ENCODE measurements at regions not wholly inside any gene's neighbourhood (a gene's known extent, or its start where the extent isn't known, plus 50 kb on each side); places are given as distances from the start of the nearest gene placed in this dataset.

GRCh38 chr6:140043762-140044378 lies 669.4 kb upstream of the CITED2 start:
- no peak overlapping the region for H3K27ac Mint-ChIP-seq
- H3K9me3 Mint-ChIP-seq: no peaks in the 10 kb centered on the region
- no peak overlapping the region for H3K4me3 Mint-ChIP-seq
- H3K4me1 Mint-ChIP-seq: no peaks in the 10 kb centered on the region
- DNase-seq: no peak
- H3K27me3 Mint-ChIP-seq: no peaks in the 10 kb centered on the region
- CTCF ChIA-PET: interaction anchor here (1.2 to 1.3 kb wide), 2 partner anchors 9 to 674 kb away, joined by 3 read pairs; no protein-coding TSS in a partner anchor
- no peaks in the 10 kb centered on the region for H3K36me3 Mint-ChIP-seq

DNA sequence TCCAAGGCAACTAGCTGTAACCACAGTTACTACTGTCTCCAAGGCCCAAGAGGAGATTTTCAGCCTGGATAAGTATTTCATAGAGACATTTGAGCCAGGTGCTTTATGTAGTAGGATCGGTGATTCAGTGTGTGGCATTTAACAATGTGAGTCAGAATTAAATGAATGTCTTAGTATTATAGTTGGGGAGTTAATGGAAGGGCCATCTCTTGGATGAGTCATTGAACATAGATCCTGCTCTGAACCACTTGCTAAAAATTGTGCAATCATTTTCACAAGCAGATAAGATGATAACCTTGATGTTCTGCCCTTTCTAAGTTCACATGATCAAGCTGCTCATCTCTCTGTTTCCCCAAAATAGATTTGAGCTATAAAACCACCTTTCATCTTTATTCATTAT lies 668.9 kb upstream of the CITED2 start:
- DNase-seq: no peak
- H3K9me3 Mint-ChIP-seq: no peaks in the 10 kb centered on the region
- no peak overlapping the region for H3K4me3 Mint-ChIP-seq
- H3K4me1 Mint-ChIP-seq: no peaks in the 10 kb centered on the region
- H3K27me3 Mint-ChIP-seq: no peaks in the 10 kb centered on the region
- no peak overlapping the region for H3K27ac Mint-ChIP-seq
- H3K36me3 Mint-ChIP-seq: no peaks in the 10 kb centered on the region
- CTCF ChIA-PET: interaction anchor here (1.3 kb wide), 1 partner anchor 9 kb away, joined by 3 read pairs; no protein-coding TSS in a partner anchor

- Mint-ChIP-seq H3K4me3 (no peak overlapping the region), H3K27me3 (no peaks in the 10 kb centered on the region), H3K9me3 (no peaks in the 10 kb centered on the region), H3K36me3 (no peaks in the 10 kb centered on the region), H3K27ac (no peak overlapping the region), H3K4me1 (no peaks in the 10 kb centered on the region)
- DNase-seq: no peak
- CTCF ChIA-PET: no interaction called here
Observed at GRCh38 chr6:140041571-140042332, 667.3 kb upstream of the CITED2 start.

DNA sequence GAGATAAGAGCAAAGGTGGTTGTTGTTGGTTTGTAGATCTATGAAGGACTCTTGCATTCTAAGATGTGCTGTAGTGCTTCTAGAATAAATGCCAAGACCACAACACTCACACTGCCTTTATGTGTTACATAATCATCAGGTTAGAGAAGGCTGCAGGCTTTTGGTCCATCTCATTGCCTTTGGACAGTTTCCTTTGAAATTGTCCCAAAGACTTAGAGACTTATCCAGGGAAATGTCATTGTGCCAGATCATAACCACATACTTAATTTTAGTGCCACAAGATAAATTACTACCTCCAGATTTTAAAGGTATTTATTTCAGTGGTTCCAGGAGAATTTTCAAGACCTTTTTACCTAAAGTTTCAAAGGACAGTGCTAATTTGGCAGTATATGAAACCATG lies 666.6 kb upstream of the CITED2 start:
- no peak overlapping the region for H3K27ac Mint-ChIP-seq
- no peaks in the 10 kb centered on the region for H3K9me3 Mint-ChIP-seq
- H3K36me3 Mint-ChIP-seq: no peaks in the 10 kb centered on the region
- CTCF ChIA-PET: no interaction called here
- H3K4me3 Mint-ChIP-seq: no peak overlapping the region
- H3K4me1 Mint-ChIP-seq: no peaks in the 10 kb centered on the region
- no peak for DNase-seq
- no peaks in the 10 kb centered on the region for H3K27me3 Mint-ChIP-seq

DNA sequence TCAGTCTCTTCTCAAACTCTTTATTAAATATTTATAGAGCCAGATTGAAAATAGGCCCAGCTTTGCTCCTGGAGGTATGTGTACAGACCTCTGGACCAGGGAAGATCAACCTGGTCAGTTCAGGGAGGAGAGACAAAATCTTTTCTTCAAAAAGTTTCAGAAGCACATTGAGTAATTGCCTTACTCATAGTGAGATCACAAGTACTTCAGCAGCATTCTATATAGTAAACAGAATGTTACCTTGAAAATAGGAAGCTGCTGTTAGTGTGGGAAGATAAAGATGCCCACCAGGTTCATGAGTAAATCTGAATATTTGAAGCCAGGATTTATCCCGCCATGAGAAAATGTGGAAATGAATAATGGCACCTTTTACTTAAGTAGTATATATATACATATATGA lies 665.9 kb upstream of the CITED2 start:
- no peak for DNase-seq
- no peak overlapping the region for H3K4me3 Mint-ChIP-seq
- no peaks in the 10 kb centered on the region for H3K9me3 Mint-ChIP-seq
- H3K36me3 Mint-ChIP-seq: no peaks in the 10 kb centered on the region
- H3K27ac Mint-ChIP-seq: no peak overlapping the region
- no peaks in the 10 kb centered on the region for H3K27me3 Mint-ChIP-seq
- no peaks in the 10 kb centered on the region for H3K4me1 Mint-ChIP-seq
- CTCF ChIA-PET: no interaction called here

GRCh38 chr6:140039364-140039763 lies 664.9 kb upstream of the CITED2 start:
- CTCF ChIA-PET: interaction anchor here (0.6 kb wide), 1 partner anchor 162 kb away, joined by 3 read pairs; no protein-coding TSS in a partner anchor
- DNase-seq: no peak
- no peaks in the 10 kb centered on the region for H3K4me1 Mint-ChIP-seq
- H3K36me3 Mint-ChIP-seq: no peaks in the 10 kb centered on the region
- no peaks in the 10 kb centered on the region for H3K27me3 Mint-ChIP-seq
- no peak overlapping the region for H3K27ac Mint-ChIP-seq
- no peaks in the 10 kb centered on the region for H3K9me3 Mint-ChIP-seq
- no peak overlapping the region for H3K4me3 Mint-ChIP-seq

- Mint-ChIP-seq H3K4me1 (no peaks in the 10 kb centered on the region), H3K4me3 (no peak overlapping the region), H3K27me3 (no peaks in the 10 kb centered on the region), H3K9me3 (no peaks in the 10 kb centered on the region), H3K27ac (no peak overlapping the region), H3K36me3 (no peaks in the 10 kb centered on the region)
- DNase-seq: no peak
- CTCF ChIA-PET: no interaction called here
Observed at GRCh38 chr6:140036196-140036595, 661.7 kb upstream of the CITED2 start.

- no peaks in the 10 kb centered on the region for H3K27me3 Mint-ChIP-seq
- CTCF ChIA-PET: interaction anchor here (0.6 kb wide), 1 partner anchor 113 kb away, joined by 4 read pairs; no protein-coding TSS in a partner anchor
Observed at GRCh38 chr6:140032189-140032588, 657.7 kb upstream of the CITED2 start.

DNA sequence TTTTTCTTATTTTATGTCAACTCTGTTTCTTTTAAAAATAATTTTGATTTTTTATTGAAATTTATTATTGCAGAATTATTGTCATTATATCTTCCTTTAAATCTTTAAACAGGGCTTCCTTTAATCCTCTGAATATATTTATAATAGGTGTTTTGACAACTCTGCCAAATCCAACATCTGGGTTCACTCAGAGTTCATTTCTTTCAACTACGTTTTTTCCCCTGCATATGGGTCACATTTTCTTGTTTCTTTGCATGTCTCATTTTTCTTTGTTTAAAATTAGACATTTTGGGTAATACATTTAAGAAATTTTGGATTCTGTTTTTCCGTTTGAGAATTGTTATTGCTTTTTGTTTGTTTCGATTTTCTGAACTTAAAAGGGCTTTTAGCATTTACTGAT lies 655.1 kb upstream of the CITED2 start:
- no peak overlapping the region for H3K4me3 Mint-ChIP-seq
- H3K9me3 Mint-ChIP-seq: no peaks in the 10 kb centered on the region
- CTCF ChIA-PET: no interaction called here
- no peak overlapping the region for H3K27ac Mint-ChIP-seq
- H3K27me3 Mint-ChIP-seq: no peaks in the 10 kb centered on the region
- H3K4me1 Mint-ChIP-seq: no peaks in the 10 kb centered on the region
- H3K36me3 Mint-ChIP-seq: no peaks in the 10 kb centered on the region
- no peak for DNase-seq

More at GRCh38 chr6:140032189-140032588, 657.7 kb upstream of the CITED2 start:
- no peak overlapping the region for H3K4me3 Mint-ChIP-seq
- no peaks in the 10 kb centered on the region for H3K9me3 Mint-ChIP-seq
- no peak for DNase-seq
- H3K4me1 Mint-ChIP-seq: no peaks in the 10 kb centered on the region
- H3K36me3 Mint-ChIP-seq: no peaks in the 10 kb centered on the region
- no peak overlapping the region for H3K27ac Mint-ChIP-seq

GRCh38 chr6:140027219-140027618 lies 652.8 kb upstream of the CITED2 start:
- no peaks in the 10 kb centered on the region for H3K27me3 Mint-ChIP-seq
- no peaks in the 10 kb centered on the region for H3K4me1 Mint-ChIP-seq
- H3K36me3 Mint-ChIP-seq: no peaks in the 10 kb centered on the region
- no peak overlapping the region for H3K27ac Mint-ChIP-seq
- no peak overlapping the region for H3K4me3 Mint-ChIP-seq
- DNase-seq: no peak
- H3K9me3 Mint-ChIP-seq: no peaks in the 10 kb centered on the region
- CTCF ChIA-PET: no interaction called here

DNA sequence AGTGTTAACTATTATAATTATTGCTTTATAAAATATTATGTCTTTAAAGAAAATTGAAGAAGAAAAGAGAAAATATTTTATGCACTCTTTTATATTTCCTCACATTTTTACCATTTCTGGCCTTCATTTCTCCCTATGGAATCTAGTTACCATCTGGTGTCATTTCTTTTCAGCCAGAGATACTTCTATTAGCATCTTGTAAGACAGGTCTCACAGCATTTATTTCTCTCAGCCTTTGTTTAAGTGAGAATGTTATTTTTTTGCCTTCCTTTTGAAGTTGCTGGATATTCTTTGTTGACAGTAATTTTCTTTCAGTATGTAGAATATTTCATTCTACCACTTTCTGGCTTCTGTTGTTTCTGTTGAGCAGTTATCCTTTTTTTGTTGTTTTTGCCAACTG lies 652.1 kb upstream of the CITED2 start:
- no peak for DNase-seq
- no peaks in the 10 kb centered on the region for H3K27me3 Mint-ChIP-seq
- no peaks in the 10 kb centered on the region for H3K9me3 Mint-ChIP-seq
- no peaks in the 10 kb centered on the region for H3K36me3 Mint-ChIP-seq
- CTCF ChIA-PET: no interaction called here
- H3K27ac Mint-ChIP-seq: no peak overlapping the region
- H3K4me1 Mint-ChIP-seq: no peaks in the 10 kb centered on the region
- H3K4me3 Mint-ChIP-seq: no peak overlapping the region

GRCh38 chr6:140025171-140025570 lies 650.7 kb upstream of the CITED2 start:
- H3K27me3 Mint-ChIP-seq: no peaks in the 10 kb centered on the region
- CTCF ChIA-PET: no interaction called here
- no peaks in the 10 kb centered on the region for H3K4me1 Mint-ChIP-seq
- no peaks in the 10 kb centered on the region for H3K36me3 Mint-ChIP-seq
- H3K4me3 Mint-ChIP-seq: no peak overlapping the region
- peaks cover 7% of the 10 kb centered on the region for H3K9me3 Mint-ChIP-seq
- DNase-seq: no peak
- H3K27ac Mint-ChIP-seq: no peak overlapping the region

DNA sequence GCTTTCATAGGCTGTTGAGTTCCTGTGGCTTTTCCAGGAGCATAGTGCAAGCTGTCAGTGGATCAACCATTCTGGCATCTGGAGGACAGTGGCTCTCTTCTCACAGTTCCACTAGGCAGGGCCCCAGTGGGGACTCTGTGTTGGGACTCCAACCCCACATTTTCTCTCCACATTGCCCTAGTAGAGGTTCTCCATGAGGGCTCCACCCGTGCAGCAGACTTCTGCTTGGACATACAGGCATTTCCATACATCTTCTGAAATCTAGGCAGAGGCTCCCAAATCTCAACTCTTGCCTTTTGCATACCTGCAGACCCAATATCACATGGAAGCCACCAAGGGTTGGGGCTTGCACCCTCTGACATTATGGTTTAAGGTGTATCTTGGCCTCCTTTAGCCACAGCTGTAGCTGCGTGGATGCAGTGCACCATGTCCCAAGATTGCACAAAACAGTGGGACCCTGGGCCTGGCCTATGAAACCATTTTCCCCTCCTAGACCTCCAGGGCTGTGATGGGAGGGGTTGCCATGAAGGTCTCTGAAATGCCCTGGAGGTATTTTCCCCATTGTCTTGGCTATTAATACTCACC lies 645.9 kb upstream of the CITED2 start:
- DNase-seq: no peak
- CTCF ChIA-PET: no interaction called here
- H3K4me3 Mint-ChIP-seq: no peak overlapping the region
- no peak overlapping the region for H3K27ac Mint-ChIP-seq
- H3K36me3 Mint-ChIP-seq: no peaks in the 10 kb centered on the region
- no peaks in the 10 kb centered on the region for H3K4me1 Mint-ChIP-seq
- no peaks in the 10 kb centered on the region for H3K27me3 Mint-ChIP-seq
- H3K9me3 Mint-ChIP-seq: peaks cover 7% of the 10 kb centered on the region

DNA sequence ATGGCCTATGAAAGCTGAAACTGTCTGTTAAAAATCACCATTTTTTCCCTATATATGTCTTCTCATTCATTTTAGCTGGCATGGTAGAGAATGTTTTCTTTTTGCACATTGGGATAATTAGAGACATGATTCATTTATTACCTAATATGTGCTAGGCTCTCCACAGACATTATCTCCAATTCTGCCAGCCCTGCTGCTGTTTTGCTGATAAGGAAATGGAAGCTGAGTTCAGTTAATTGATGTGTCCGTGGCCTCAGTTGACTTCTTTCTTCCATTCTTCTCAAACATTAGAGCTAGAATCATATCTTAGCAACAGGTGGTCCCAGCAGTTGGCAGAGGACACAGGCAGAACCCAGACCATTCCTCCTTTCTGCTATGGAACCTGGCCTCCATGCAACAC lies 644.1 kb upstream of the CITED2 start:
- H3K9me3 Mint-ChIP-seq: peaks cover 7% of the 10 kb centered on the region
- no peaks in the 10 kb centered on the region for H3K4me1 Mint-ChIP-seq
- no peaks in the 10 kb centered on the region for H3K27me3 Mint-ChIP-seq
- H3K4me3 Mint-ChIP-seq: no peak overlapping the region
- H3K36me3 Mint-ChIP-seq: no peaks in the 10 kb centered on the region
- H3K27ac Mint-ChIP-seq: no peak overlapping the region
- no peak for DNase-seq
- CTCF ChIA-PET: no interaction called here

DNA sequence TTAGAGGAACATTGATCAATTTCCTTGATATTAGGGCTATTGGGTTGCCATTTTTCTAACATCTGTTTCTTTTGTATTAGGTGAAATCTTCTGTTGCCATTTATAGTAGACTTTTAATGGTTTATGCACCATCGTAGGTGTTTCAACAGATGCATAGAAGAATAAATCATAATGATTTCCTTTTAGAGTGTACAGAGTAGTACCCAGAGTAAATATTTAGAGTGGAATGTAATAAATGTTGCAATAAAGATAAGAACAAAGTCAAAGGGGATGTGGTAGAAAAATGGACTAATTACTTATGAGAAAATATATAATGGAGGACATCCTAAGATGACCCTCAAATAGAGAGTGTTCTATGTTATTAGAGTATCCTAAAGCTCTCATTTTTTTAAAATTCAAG lies 643.0 kb upstream of the CITED2 start:
- CTCF ChIA-PET: no interaction called here
- H3K4me3 Mint-ChIP-seq: no peak overlapping the region
- H3K4me1 Mint-ChIP-seq: no peaks in the 10 kb centered on the region
- H3K36me3 Mint-ChIP-seq: no peaks in the 10 kb centered on the region
- no peak overlapping the region for H3K27ac Mint-ChIP-seq
- H3K9me3 Mint-ChIP-seq: peaks cover 7% of the 10 kb centered on the region
- no peak for DNase-seq
- H3K27me3 Mint-ChIP-seq: no peaks in the 10 kb centered on the region
